Hippocampal formation (tissue), 2 donors: ENCODE measurements at regions not wholly inside any gene's neighbourhood (a gene's known extent, or its start where the extent isn't known, plus 50 kb on each side); places are given as distances from the start of the nearest gene placed in this dataset.
"Not testable (repeated sequence)": the region's sequence is repeated elsewhere in the genome, so short reads cannot be mapped to it uniquely, and the experiment has no call there.

Experiments used
- DNase-seq, 2 donors: peaks; one replicate each; lab custom pipeline; 2025; lab: John Stamatoyannopoulos, UW

- no peak for DNase-seq
Observed at GRCh38 chr20:48381353-48382120, 446.3 kb downstream of the PREX1 start.

- DNase-seq = no peak
Observed at GRCh38 chr20:48380661-48381060, 447.1 kb downstream of the PREX1 start.

GRCh38 chr20:48378976-48379675 lies 448.7 kb downstream of the PREX1 start:
- no peak for DNase-seq

- no peak for DNase-seq
Observed at GRCh38 chr20:48377940-48378339, 449.9 kb downstream of the PREX1 start.

GRCh38 chr20:48375804-48376203 lies 452.0 kb downstream of the PREX1 start:
- no peak for DNase-seq

- no peak for DNase-seq
Observed at GRCh38 chr20:48374991-48375595, 452.7 kb downstream of the PREX1 start.

- DNase-seq = not testable (repeated sequence)
Observed at GRCh38 chr20:48374031-48374907, 453.5 kb downstream of the PREX1 start.

- no peak for DNase-seq
Observed at GRCh38 chr20:48373555-48373934, 454.3 kb downstream of the PREX1 start.

GRCh38 chr20:48372851-48373554 lies 454.8 kb downstream of the PREX1 start:
- not testable (repeated sequence) for DNase-seq

- no peak for DNase-seq
Observed at GRCh38 chr20:48371211-48371610, 456.6 kb downstream of the PREX1 start.

- DNase-seq = not testable (repeated sequence)
Observed at GRCh38 chr20:48368580-48369021, 459.2 kb downstream of the PREX1 start.

GRCh38 chr20:48367541-48368358 lies 460.0 kb downstream of the PREX1 start:
- not testable (repeated sequence) for DNase-seq

- DNase-seq = no peak
Observed at GRCh38 chr20:48366230-48366629, 461.6 kb downstream of the PREX1 start.

- no peak for DNase-seq
Observed at GRCh38 chr20:48364688-48365421, 462.9 kb downstream of the PREX1 start.

GRCh38 chr20:48364055-48364454 lies 463.7 kb downstream of the PREX1 start:
- DNase-seq = no peak

GRCh38 chr20:48360342-48360975 lies 467.3 kb downstream of the PREX1 start:
- no peak for DNase-seq

GRCh38 chr20:48359692-48360341 lies 468.0 kb downstream of the PREX1 start:
- DNase-seq = no peak

GRCh38 chr20:48359055-48359390 lies 468.8 kb downstream of the PREX1 start:
- DNase-seq = not testable (repeated sequence)
